Stimulated activated CD8-positive, alpha-beta memory T cell treated with anti-CD3 and anti-CD28 coated beads, Interleukin-15, amount 100 ng/mL, for 48 hours (primary cell): ENCODE measurements at regions not wholly inside any gene's neighbourhood (a gene's known extent, or its start where the extent isn't known, plus 50 kb on each side); places are given as distances from the start of the nearest gene placed in this dataset.
"Not testable (repeated sequence)": the region's sequence is repeated elsewhere in the genome, so short reads cannot be mapped to it uniquely, and the experiment has no call there.

Source experiments
- DNase-seq, 2 donors: peaks; one replicate each; pipeline ENCODE4 v3.0.0-alpha.2; 2020; ENCODE audit warnings: low read depth in 2 of 2

DNA sequence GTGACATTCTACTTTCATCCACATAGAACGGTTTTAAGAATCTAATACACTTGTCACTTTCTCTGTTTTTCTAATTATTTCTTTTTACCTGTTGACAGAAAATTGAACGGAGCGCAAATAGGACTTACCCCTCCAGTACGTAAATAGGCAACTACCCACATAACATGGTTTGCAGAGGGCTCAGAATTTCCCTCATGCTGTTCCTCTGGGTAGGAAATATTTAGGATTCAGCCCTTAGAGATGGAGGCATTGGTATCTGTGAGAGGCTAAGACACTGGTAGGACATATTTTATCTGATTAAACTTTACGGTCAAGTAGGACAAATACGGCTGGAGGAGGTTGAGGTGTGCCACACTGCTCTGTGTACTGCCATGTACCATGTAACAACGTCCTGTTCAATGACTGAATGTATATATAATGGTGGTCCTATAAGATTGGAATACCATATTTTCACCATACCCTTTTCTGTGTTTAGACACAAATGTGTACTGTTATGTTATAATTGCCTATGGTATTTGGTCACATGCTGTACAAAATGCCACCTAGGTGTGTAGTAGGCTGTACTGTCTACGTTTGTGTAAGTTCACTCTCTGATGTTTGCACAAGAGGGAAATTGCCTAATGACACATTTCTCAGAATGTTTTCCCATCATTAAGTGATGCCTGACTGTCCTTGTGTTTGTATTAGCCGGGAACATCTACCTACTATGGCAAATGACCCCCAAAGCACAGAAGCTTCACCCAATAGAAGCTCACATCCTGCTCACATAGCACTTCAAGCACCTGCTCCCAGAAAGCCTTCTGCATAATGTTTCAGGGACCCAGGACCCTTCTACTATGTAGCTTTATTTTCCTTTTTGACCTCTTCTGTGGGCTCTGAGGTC, 429.4 kb upstream of the AKR1E2 start:
- no peak for DNase-seq

DNA sequence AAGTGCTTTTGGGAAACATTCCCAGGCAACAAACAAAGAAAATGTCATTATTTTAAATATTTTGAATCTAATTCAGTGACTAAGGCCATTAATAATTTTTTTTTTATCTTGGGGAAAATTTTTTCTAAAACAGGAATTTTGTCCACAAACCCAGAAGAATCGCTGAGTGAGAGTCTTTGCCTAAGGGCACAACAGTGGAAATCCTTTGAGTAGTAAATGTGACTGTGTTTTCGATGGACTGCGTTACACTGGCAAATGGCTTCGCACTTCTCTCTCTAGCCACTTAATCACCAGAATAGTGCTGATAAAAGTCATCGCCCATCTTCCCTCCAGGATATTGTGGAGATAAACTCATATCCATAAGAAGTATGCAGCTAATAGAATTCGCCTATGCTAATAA, 430.3 kb upstream of the AKR1E2 start:
- no peak for DNase-seq

DNA sequence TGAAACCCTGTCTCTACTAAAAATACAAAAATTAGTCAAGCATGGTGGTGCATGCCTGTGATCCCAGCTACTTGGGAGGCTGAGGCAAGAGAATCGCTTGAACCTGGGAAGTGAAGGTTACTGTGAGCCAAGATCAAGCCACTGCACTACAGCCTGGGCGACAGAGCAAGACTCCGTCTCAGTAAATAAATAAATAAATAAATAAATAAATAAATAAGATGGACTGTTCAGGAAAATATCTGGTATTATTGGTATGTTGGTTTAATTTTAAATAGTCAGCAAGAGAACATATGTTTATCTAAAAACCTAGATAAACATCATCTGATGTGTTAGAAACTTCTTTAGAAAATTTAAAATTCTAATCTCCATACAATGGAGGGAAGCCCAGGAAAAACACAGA, 431.6 kb upstream of the AKR1E2 start:
- DNase-seq = not testable (repeated sequence)

DNA sequence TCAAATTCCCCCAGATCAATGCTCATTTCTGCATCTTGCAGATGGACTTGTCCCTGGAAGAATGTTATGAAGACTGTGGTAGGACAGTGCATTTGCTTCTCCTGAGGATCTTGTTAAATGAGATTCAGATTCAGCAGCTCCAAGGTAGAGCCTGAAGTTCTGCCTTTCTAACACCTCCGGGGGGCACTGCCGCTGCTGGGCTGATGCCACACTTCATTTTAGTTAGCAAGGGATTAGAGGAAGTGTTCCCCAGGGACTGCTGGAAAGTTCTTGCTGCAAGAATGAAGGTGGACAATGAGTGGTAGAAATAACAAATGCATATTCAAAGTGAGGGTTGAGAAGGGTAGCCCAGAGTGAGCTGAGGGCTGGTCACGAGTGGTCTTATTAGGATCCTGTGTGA, 434.3 kb upstream of the AKR1E2 start:
- DNase-seq = no peak

DNA sequence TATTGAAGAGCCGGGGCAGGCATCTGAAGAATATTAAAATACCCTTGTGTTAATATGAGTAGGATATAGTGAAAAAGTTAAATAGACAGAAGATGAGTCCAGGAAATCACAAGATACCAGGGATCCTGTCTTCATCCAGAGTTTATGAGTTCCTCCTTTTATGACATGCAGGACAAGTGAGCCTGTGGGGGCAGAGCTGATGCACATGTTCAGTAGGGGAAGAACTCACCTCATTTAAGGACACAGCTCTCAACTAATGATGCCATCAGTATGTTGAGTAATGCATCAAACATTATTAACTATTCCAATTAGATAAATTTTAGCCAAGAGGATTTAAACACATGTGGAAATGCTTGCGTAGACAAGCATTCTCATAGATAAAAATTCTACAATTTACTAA, 435.8 kb upstream of the AKR1E2 start:
- DNase-seq = no peak

DNA sequence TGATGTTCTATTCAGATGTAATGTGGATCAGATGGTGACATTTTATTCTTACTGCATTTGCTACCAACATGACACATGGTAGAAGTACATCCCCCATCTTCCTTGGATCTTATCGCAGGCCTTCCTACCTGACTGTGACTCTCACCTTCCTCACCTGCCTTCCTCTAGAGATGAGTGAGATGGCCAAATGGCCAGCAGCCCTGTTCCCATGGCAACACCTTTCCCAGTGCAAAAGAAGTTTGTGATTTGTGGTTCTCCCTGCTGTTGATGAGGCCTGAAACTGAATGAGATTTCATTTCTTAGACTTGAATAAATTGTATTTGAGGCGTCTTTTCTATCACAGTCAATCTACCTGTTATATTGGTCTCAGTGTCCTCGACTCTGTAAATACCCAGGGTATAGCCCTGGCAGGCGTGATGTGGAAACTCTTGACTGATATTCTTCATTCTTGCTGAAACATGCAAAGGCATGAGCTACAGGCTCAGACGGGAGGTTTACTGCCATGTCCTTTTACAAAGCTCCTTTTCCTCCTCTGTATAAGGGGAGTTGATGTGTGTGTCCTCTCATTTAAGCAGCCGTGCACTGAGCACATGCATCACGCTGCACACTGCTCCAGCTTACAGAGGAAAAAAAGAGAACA, 440.7 kb upstream of the AKR1E2 start:
- DNase-seq = no peak

DNA sequence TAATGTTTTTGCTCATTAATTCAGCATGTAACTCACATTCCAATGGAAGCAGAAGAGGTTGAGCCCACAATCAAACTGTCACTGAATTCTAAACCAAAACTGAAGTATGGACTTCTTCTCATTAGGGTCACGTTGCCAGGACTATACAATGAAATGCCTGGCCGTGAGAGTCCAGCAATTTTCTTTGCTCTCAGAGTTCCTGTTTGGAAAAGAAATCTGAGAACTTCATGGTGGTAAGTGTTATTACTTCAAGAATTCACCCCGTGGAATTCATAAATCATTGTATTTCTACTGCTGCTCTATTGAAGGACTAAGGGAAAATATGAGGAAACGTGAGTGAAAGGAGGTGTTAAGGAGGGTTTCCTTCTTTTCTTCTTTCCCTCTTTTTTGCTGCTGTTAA, 441.8 kb upstream of the AKR1E2 start:
- no peak for DNase-seq

DNA sequence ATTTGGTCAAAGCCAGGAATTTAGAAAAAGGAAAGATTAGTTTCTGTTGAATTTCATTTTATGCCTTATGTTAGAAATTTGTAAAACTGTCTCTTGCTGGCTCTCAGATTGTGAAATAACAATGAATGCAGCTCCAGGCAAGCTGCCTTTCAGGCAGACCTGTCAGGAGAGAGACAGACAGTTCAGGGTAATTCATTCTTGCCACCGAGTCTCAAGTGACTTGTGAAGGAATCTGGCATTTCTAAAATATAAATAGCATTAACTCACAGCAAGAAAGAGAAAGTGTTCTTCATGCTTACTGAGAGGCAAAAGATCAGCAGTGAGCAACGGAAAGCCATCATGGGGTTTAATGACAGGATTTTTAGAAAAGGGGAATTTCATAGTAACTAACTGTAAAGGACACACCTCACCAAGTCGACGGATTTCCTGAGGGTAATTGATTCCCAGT, 442.3 kb upstream of the AKR1E2 start:
- DNase-seq = no peak

DNA sequence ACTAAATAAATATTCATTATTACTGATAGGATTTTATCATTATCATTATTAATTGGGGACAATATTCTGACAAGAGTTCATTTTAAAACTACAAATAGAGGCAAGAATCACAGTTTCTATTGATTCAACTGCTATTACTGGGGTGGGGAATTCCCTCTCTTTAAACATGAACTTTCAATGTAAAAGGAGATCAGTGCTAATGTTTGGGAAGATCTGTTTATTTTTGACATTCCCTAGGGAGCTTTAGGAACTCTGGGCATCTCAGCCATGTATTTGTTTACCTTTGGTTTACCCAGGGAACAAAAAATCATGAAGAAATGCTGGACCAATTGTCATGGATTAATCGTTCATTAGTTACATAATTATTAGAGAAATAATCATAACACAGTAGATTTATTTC, 443.2 kb upstream of the AKR1E2 start:
- no peak for DNase-seq

DNA sequence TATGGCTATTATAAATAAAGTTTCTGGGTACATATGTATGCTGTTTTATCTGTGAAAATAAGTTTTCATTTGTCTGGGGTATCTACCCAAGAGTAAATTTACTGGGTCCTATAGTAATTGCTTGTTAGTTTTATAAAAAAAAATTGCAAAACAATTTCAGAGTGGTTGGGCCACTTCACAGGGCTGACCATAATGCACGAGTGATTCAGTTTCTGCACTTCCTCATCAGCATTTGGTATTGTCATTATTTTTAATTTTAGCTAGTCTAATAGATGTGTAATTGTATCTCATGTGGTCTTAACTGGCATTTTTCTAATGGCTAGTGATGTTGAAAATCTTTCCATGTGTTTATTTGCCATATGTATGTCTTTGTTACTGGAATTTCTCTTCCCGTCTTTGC, 452.4 kb upstream of the AKR1E2 start:
- DNase-seq = no peak

DNA sequence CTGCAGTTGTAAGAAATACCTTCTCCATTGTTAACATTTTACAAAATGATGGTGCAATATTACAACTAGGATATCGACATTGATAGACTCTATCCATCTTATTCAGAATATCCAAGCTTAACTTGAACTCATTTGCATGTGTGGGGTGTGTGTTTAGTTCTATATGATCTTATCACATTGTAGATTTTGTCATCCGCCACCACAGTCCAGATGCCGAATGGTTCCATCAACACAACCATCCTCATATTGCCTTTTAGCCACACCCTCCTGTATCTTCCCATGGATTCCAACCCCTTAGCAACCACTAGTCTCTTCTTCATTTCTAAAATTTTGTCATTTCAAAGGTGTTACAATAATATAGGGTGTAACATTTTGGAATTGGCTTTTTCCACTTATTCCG, 452.9 kb upstream of the AKR1E2 start:
- DNase-seq = no peak

DNA sequence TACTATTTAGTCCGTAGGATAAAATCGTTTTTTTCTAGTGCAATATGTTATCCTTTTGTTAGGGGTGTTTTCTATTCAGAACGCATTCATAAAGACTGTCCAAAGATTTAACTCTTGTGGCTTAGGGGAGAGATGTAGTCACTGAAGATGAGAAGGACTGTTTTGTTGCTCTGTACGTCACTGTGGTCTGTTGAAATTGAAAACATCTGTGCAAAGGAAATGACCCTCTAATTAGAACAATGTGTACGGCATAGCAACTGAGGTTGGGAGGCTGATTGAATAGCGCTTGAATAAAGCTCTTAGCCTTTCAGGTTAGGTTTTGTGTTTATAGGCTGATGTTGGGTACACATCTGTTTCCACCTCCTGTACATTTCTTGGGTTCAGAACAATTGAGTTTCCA, 453.4 kb upstream of the AKR1E2 start:
- no peak for DNase-seq

DNA sequence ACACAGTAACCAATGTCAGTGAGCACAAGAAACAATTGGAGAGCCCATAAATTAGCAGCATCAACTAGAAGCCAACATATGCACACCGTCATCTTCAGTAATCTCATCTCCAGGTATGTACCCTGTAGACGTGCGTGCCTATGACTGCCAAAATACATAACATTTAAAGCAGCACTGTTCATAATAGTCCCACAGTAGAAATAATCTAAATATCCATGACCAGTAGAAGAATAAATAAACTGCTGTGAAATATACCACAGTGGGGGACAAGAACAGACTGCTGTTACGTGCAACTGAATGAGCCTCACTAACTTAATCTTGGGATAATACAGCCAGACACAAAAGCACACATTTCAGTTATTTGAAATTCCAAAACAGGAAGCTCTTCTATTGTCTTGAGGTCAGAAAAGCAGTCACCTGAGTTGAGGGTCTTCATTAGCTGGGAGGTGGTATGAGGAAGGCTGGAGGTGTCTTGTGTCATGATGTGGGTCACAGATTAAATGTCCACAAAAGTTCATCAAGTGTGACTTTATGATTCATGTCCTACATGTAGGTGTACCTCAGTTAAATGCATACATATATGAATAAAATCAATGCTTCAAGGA, 454.2 kb upstream of the AKR1E2 start:
- no peak for DNase-seq

DNA sequence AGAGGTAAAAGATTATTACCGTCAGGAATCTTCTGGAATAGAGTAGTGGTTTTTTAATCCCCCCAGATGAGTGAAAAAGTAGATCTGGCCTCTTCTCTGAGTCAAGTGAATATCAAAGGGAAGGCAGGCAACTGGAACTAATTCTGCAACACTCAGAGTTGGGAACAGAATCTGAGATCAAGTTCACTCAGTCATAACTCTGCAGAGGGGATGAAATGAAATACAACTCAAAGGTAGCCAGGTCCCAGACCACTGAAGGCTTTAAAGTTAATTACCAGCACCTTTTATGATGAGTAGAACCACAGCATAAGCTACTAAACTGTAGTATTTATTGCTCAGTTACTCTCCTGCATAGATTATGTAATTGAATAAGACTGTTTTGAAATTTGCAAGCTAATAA, 455.6 kb upstream of the AKR1E2 start:
- DNase-seq = no peak

DNA sequence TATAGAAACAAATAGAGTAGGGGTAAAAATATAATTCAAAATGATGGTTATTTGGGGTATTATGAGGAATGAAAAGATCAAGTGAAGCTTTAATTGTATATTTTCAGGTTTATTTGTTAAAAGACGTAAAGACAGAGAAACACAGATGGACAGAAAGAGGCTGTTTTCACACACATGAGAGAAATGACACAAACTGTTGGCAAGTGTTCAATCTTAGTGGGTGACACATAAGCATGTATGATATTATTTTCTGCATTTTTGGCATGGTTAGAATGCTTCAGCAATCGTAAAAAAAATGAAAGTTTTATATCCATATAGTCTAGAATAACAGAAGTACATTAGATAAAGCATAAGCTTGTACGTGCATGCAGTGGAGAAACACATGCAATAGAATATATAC, 464.4 kb upstream of the AKR1E2 start:
- no peak for DNase-seq

DNA sequence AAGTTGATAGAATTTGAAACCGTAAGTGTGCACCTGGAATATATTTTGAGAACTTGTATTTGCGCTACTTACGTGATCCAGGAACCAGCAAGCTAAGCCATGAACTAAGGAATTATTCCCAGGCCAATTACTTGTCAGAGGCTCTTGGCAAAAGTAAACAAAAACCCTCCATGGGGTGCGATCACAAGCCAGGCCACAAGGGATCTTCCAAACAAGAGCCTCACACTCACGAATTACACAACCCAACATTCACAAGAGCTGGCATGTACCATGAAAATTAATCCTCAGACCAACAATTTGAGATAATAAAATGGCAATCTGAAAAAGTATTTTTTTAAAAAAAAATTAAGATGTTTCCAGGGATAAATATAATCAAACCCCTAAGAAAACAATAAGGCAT, 467.0 kb upstream of the AKR1E2 start:
- DNase-seq = no peak

DNA sequence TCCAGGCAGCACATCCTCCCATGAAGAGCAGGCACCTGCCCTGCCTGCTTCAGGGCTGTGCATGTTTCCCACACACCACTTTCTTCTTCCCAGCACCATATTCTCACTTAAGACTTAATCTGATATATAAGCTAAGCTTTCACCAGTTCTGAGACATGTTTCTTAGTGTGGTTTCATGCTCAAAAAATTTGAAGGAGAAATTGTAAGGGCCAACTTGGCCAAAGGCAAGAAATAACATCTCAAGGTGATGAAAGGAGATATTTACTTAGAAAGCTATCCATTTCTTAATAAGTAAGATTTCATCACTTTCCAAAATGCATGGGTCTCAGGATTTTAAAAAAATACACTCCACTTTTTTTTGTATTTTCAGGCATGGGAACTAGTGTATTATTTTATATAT, 468.1 kb upstream of the AKR1E2 start:
- no peak for DNase-seq

DNA sequence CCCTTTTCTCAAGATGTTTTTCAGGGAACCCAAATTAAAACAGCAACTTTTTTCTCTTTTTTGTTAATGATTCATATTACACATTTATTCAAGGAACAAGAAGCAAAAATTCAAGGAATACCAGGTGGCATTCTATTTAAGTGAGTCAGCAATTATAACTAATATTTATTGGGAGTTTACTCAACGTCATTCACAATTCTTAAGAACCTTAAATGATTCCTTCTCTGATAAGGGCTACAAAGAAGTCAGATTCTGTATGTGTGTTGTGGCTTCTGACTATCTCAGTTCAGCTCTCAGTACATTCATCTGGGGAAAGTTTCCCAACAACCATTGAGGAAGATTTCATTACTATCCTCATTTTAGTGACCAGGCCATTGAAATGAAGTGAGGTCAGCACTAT, 470.7 kb upstream of the AKR1E2 start:
- DNase-seq = no peak

DNA sequence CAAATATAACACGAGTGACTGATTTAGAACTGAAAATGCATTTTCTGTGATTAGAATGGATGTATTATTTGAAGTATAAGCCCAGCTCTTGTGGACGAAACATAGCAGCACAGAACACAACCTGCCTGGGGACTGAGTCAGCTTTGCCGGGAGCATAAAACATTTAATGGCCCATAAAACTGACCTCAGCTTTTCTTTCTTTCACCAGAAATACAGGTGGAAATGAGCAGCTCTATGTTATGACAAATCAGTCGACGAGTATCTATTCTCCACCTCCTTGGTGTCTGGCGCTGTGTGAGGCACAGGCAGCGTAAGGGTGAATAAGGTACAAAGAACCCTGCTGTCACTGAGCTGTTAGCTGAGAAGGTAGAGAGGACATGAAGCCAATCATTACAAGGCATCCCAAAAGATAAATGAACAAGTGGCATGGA, 471.6 kb upstream of the AKR1E2 start:
- no peak for DNase-seq

DNA sequence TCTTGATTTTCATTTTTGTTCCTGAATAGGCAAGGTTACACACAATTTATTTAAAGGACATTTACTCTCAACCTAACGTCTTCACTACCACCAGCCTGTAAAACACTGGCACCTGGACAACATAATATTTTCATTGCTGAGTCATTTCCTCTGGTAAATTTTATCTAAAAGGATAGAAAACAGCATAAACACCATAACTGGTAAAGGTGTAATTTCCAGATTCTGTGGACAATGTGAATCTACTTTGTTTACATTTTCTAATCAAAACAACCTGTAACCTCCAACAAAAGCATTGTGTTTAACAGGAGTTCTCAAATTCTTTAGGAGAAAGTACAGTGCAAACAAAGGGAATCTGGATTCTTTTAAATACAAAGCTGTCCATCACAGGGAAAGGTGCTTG, 472.0 kb upstream of the AKR1E2 start:
- DNase-seq = no peak

DNA sequence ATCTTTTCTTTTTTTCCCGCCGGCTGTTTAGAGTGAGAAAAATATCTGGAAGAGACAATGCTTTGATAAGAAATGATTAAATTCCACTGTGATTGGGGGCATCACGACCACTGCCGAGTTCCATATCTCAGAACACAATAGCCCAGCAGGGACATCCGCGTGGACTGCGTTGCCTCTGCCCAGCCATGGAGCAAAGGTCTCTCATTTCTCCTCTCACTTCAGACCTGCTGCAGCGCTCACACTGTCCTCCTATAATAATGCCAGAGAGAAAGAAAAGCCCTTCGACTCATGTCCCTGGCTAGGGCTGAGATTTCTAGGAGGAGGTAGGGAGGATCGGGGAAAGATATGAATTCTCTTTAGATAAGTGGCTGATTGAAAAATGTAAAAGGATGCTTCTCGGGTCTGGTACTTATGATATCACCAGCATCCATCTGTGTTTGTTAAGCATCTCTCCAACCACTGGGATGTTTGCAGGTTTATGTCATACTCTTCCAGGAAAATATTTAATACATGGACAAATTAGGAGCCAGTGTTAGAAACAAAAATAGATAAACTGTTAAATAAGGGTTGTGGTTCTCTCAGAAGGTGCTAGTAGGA, 472.9 kb upstream of the AKR1E2 start:
- no peak for DNase-seq

DNA sequence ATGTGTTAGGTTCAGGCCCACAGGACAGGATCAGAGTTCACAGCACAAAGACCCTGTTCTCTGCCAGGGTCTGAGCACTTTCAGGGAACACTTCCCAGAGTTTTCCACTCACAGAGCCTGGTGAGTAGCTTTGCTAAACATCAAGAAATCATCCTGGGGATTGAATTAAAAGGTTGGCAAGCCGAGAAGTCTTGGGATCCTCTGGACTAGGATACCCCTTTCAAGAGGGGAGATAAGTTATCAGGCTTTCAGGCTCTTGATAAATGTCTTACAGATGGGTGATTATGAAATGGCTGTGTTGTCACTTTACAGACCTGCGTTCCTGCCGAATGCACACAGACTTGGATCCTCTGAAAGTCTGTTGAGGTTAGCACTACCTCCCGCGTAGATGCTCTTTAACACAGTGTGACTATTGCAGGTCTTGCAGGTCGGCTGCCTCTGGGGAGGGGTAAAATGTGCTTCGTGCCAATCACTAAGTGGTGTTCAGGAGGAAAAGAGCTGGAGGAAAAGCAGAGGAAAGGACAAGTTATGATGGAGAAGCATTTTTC, 473.5 kb upstream of the AKR1E2 start:
- DNase-seq = no peak
